KBM-7 (cell line): ENCODE measurements at regions not wholly inside any gene's neighbourhood (a gene's known extent, or its start where the extent isn't known, plus 50 kb on each side); places are given as distances from the start of the nearest gene placed in this dataset.

Source experiments
- DNase-seq: peaks from one replicate; pipeline ENCODE4 v3.0.0-alpha.2; 2015
- in situ Hi-C: fragments of 300-500 bp; cut with MboI; formaldehyde crosslinking; loops from 2 replicates; pipeline ENCODE4 v1.14.3; 2020; ENCODE audit warnings: low sequenced_read_pairs, low pct_unique_long_range_greater_than_20kb, mixed read lengths

- in situ Hi-C loops: no loop called here
- DNase-seq: no peak
Measured at GRCh38 chr6:40973304-40973703, 65.7 kb downstream of the UNC5CL start.

- no peak for DNase-seq
- in situ Hi-C loops: no loop called here
Measured at GRCh38 chr6:40972814-40973213, 66.2 kb downstream of the UNC5CL start.

- no peak for DNase-seq
Measured at GRCh38 chr6:40972190-40972589, 66.8 kb downstream of the UNC5CL start.

GRCh38 chr6:40968620-40969164 lies 70.3 kb downstream of the UNC5CL start:
- in situ Hi-C loops: no loop called here
- no peak for DNase-seq

More at GRCh38 chr6:40972190-40972589, 66.8 kb downstream of the UNC5CL start:
- in situ Hi-C loops: no loop called here

- in situ Hi-C loops: no loop called here
- DNase-seq: no peak
Measured at GRCh38 chr6:40966860-40967259, 72.2 kb downstream of the UNC5CL start.

- in situ Hi-C loops: no loop called here
Measured at GRCh38 chr6:40965046-40965445, 74.0 kb downstream of the UNC5CL start.

GRCh38 chr6:40963019-40963418 lies 76.0 kb downstream of the UNC5CL start:
- in situ Hi-C loops: no loop called here
- no peak for DNase-seq

More at GRCh38 chr6:40965046-40965445, 74.0 kb downstream of the UNC5CL start:
- no peak for DNase-seq

GRCh38 chr6:40962241-40962640 lies 76.8 kb downstream of the UNC5CL start:
- DNase-seq: peak; percentile 2
- in situ Hi-C loops: no loop called here

- DNase-seq: no peak
- in situ Hi-C loops: no loop called here
Measured at GRCh38 chr6:40961831-40962230, 77.2 kb downstream of the UNC5CL start.

GRCh38 chr6:40960742-40961430 lies 78.1 kb downstream of the UNC5CL start:
- in situ Hi-C loops: no loop called here
- no peak for DNase-seq

GRCh38 chr6:40959781-40960327 lies 79.2 kb downstream of the UNC5CL start:
- DNase-seq: no peak
- in situ Hi-C loops: no loop called here

GRCh38 chr6:40958738-40959137 lies 80.3 kb downstream of the UNC5CL start:
- DNase-seq: no peak
- in situ Hi-C loops: no loop called here

- DNase-seq: no peak
- in situ Hi-C loops: no loop called here
Measured at GRCh38 chr6:40957616-40958492, 81.2 kb downstream of the UNC5CL start.

GRCh38 chr6:40956936-40957335 lies 82.1 kb downstream of the UNC5CL start:
- no peak for DNase-seq
- in situ Hi-C loops: no loop called here

- no peak for DNase-seq
- in situ Hi-C loops: no loop called here
Measured at GRCh38 chr6:40955178-40955545, 83.9 kb downstream of the UNC5CL start.

- no peak for DNase-seq
- in situ Hi-C loops: no loop called here
Measured at GRCh38 chr6:40954446-40955177, 84.4 kb downstream of the UNC5CL start.

GRCh38 chr6:40953486-40953885 lies 85.5 kb downstream of the UNC5CL start:
- DNase-seq: no peak
- in situ Hi-C loops: no loop called here

- in situ Hi-C loops: no loop called here
- no peak for DNase-seq
Measured at GRCh38 chr6:40950986-40951698, 87.9 kb downstream of the UNC5CL start.

- no peak for DNase-seq
- in situ Hi-C loops: no loop called here
Measured at GRCh38 chr6:40948570-40948969, 90.5 kb downstream of the UNC5CL start.
